GM15510 (cell line): ENCODE measurements at regions not wholly inside any gene's neighbourhood (a gene's known extent, or its start where the extent isn't known, plus 50 kb on each side); places are given as distances from the start of the nearest gene placed in this dataset.

Experiments
- POLR2A ChIP-seq: IDR thresholded peaks from 3 replicates; pipeline ENCODE4 v1.6.1; 2011; ENCODE audit warnings: borderline replicate concordance; ENCODE audit not compliant: insufficient read length; ENCODE audit errors: extremely low read depth

- TF ChIP-seq POLR2A: no peak
Observed at GRCh38 chr20:28562510-28562898, 2695.0 kb upstream of the DEFB115 start.

DNA sequence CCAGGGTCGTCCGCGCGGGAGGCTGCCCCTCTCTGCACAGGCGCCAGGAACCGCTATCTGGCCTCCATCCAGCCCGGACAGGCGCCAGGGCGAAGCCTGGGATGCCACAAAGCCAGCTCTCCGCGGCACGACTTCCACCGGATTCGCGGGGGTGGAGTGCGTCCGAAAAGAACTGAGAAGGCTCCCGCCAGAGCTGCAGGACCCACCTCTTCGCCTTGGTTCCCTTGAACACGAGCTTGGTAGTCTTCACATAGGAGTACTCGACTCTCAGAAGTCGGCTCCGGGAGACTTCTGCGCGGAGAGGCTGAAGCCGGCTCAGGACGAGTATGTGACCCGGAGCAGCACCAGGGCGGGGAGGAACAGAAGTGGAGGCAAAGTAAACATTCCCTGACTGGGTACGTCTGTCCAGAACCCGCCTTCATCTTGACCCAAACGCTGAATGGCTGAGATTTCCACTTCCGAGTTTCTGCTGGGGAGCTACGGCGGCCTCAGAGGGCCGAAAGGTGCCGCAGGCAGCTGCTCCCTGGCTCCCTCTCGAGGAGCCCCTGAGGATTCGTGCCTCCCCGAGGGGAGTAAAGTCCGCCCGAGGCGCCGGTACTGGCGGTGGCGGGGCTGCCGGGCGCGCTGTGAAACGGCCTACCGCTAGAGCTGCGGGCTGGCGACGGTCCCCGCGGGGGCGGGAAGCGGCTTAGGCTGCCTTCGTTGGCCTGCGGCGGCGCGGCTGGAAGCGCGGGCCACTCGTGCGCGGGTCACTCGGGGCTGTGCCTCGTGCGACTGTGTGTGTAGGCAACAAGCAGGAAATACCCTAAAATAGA is 2654.9 kb upstream of the DEFB115 start:
- TF ChIP-seq POLR2A: peak; percentile 22

DNA sequence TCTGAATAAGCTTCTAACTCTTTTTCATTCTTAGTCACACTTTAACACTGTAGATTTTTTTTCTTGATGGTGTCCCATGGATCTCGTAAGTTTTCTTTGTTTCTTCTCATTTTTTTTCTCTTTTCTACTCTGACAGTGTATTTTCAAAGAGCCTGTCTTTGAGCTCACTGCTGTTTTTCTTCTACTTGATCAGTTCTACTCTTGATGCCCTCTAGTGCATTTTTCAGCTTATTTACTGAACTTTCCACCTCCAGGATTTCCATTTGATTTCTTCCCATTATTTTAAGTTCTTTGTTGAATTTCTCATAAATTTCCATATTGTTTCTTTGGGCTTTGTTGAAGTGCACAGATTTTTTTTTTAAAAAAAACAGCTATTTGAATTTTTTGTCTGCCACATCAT is 2641.1 kb upstream of the DEFB115 start:
- no peak for TF ChIP-seq POLR2A
